Prostate gland (tissue), 2 donors: ENCODE measurements at regions not wholly inside any gene's neighbourhood (a gene's known extent, or its start where the extent isn't known, plus 50 kb on each side); places are given as distances from the start of the nearest gene placed in this dataset.

Experiments used
- CTCF ChIP-seq, 4 experiments: fragments of 200-600 bp in 2 of 4; fragments of 450-650 bp in 2 of 4; sonication (generic) in 2 of 4; IDR thresholded peaks; 1 replicate in 3 of 4; 2 replicates in 1 of 4; pipeline ENCODE4 v1.5.1; 2016 to 2019; ENCODE audit warnings: antibody characterized with exemption in 4 of 4, mild to moderate bottlenecking in 2 of 4, moderate library complexity in 2 of 4
- POLR2AphosphoS5 ChIP-seq: sonication (generic); formaldehyde crosslinking; IDR thresholded peaks from one replicate; pipeline ENCODE4 v1.6.1; 2017; ENCODE audit warnings: antibody characterized with exemption

GRCh38 chr17:27389542-27390140, 66.6 kb upstream of the KSR1 start:
- TF ChIP-seq CTCF (IDR thresholded peaks at IDR 0.05) (no peak), POLR2AphosphoS5 (no peak)
